Esophagus muscularis mucosa (tissue), 4 donors: ENCODE measurements at regions not wholly inside any gene's neighbourhood (a gene's known extent, or its start where the extent isn't known, plus 50 kb on each side); places are given as distances from the start of the nearest gene placed in this dataset.

Source experiments
- CTCF ChIP-seq, 3 experiments: fragments of 200-600 bp in 2 of 3; fragments of 450-650 bp in 1 of 3; sonication (generic) in 2 of 3; IDR thresholded peaks; one replicate each; pipeline ENCODE4 v1.5.1; 2017 to 2019; ENCODE audit warnings: antibody characterized with exemption in 3 of 3, mild to moderate bottlenecking in 2 of 3, moderate library complexity in 1 of 3
- EP300 ChIP-seq: sonication (generic); formaldehyde crosslinking; IDR thresholded peaks from one replicate; pipeline ENCODE4 v1.6.1; 2017; ENCODE audit warnings: antibody characterized with exemption
- POLR2AphosphoS5 ChIP-seq, 2 donors: sonication (generic); formaldehyde crosslinking; IDR thresholded peaks; one replicate each; pipeline ENCODE4 v1.6.1; 2017; ENCODE audit warnings: antibody characterized with exemption in 2 of 2

GRCh38 chr1:98003442-98003841 is 82.6 kb upstream of the DPYD start:
- TF ChIP-seq CTCF (IDR thresholded peaks at IDR 0.05) (no peak), EP300 (no peak), POLR2AphosphoS5 (IDR thresholded peaks at IDR 0.05) (no peak)
